SHP77 (cell line): ENCODE measurements at regions not wholly inside any gene's neighbourhood (a gene's known extent, or its start where the extent isn't known, plus 50 kb on each side); places are given as distances from the start of the nearest gene placed in this dataset.

Experiments used
- DNase-seq, 2 experiments: peaks; one replicate each; lab custom pipeline; 2025; lab: John Stamatoyannopoulos, UW

GRCh38 chr16:17858061-17858460 lies 387.3 kb upstream of the XYLT1 start:
- DNase-seq = no peak

DNA sequence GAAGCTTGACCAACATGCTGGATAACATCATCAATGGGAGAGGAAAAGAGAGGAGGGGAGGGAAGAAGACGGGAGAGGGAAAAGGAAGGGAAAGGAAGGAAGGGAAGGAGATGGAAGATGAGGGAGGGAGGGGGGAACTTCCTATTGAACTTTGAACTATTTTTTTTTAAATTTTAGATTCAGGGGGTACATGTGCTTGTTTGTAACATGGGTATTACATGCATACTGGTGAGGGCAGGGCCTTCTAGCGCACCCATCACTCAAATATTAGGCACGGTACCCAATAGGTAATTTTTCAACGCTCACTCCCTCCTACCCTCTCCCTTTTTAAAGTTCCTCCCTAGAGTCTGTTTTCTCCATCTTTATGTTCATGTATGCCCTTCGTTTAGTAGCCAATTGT lies 383.2 kb upstream of the XYLT1 start:
- DNase-seq = no peak

- no peak for DNase-seq
Observed at GRCh38 chr16:17852977-17853702, 382.4 kb upstream of the XYLT1 start.

- DNase-seq = no peak
Observed at GRCh38 chr16:17850581-17851250, 380.0 kb upstream of the XYLT1 start.

DNA sequence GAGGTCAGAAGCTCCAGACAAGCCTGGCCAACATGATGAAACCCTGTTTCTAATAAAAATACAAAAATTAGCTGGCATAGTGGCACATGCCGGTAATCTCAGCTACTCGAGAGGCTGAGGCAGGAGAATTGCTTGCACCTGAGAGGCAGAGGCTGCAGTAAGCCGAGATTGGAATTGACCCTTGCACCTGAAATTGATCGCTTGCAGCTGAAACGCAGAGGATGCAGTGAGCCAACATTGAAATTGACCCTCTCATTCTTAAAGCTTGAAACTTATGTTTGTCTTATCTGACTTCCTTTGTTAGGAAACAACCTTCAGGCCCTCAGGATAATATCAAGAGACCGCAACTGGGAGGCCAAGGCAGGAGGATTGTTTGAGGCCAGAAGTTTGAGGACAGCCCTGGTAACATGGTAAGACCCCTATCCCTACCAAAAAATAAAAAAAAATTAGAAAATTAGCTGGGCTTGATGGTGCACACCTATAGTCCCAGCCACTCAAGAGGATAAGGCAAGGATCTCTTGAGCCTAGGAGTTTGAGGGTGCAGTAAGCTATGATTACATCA lies 376.6 kb upstream of the XYLT1 start:
- DNase-seq = no peak

DNA sequence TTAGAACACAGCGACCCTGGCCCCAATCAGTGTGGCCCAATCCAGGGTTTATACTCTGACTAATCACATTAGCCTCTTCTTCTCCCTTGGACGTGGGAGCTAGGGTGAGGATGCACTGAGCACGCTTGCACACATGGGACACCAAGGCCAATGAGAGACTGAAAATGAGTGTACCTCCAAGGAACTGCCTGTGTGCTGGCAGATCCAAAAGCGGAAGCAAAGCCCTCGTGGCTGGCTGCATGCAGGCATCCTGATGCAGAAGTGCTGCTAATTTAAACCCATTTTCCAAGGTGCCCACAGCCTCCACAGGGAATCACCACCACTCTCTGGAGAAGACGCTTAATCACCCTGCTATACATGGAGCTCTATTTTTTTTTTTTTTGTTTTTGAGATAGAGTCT lies 375.3 kb upstream of the XYLT1 start:
- no peak for DNase-seq

- DNase-seq = no peak
Observed at GRCh38 chr16:17845031-17845430, 374.3 kb upstream of the XYLT1 start.

DNA sequence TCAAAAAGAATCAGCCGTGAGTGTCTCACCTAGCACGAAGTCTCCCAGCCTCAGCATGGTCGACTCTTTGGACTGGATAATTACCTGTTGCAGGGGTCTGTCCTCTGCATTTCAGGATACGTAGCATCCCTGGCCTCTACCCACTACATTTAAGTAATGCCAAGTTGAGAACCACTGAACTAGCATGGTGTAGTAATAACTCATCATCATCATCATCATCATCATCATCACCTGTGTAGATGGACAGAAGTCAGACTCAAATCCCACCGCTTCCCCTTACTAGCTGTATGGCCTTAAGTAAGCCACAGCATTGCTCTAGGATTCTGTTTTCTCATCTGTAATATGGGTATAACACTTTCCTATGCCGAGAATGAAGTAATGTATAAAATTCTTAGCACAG lies 373.1 kb upstream of the XYLT1 start:
- DNase-seq = no peak

DNA sequence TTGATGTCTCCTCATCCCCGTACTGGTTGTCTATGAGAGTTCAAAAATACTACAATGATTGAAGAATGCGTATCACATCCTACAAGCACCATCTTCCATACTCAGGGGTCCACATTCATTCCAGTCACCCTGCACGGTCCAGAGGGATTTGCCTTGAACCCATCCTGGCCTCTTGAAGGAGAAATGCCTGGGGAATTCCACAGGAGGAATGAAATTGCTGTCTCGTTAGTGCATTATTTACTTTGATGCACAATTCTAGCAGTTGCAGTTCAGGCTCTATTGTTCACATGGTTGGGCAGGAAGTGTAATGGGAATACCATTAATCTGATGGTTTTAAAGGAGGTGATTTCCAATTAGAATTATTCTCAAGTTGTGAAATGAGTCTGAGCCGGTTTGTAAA lies 369.1 kb upstream of the XYLT1 start:
- no peak for DNase-seq

DNA sequence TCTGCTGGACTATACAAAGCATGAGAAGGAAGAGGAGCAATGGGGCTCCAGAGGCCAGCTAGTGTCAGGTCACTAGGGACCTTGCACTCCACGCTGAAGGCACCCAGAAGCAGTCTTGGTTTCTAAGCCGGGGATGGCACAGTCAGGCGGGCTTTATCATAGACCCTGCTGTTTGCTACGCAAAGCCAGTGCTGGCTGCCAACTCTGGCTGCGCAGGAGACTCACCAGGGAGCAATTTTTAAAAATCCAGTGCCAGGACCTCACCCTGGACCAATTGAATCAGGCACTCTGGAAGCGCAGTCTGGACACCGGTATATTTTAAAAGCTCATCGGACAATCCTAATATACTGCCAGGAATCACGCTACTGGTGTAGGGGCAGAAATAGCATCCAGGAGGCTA lies 368.5 kb upstream of the XYLT1 start:
- DNase-seq = no peak

- DNase-seq = no peak
Observed at GRCh38 chr16:17836868-17837602, 366.3 kb upstream of the XYLT1 start.

GRCh38 chr16:17835118-17835876 lies 364.5 kb upstream of the XYLT1 start:
- no peak for DNase-seq

GRCh38 chr16:17832738-17833137 lies 362.0 kb upstream of the XYLT1 start:
- no peak for DNase-seq

- no peak for DNase-seq
Observed at GRCh38 chr16:17831330-17831729, 360.6 kb upstream of the XYLT1 start.

DNA sequence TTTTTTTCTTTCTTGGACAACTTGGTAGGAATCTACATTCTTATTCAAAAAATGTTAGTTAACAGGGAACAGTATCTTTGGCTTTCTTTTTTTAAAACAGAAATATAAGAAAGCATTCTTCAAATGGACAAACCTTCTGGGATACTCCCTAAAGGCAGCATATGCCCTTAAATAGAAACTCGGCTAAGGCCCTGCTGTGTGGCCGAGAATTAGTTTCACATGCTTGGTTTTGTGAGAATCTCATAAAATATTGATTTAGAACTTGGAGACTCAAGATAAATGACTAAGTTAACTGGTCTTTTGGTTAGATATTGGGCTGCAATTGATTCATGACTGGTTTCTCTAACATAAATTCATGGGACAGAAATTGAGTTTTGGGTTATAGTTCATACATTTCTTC lies 359.9 kb upstream of the XYLT1 start:
- no peak for DNase-seq

GRCh38 chr16:17829811-17830210 lies 359.1 kb upstream of the XYLT1 start:
- no peak for DNase-seq

GRCh38 chr16:17828012-17828411 lies 357.3 kb upstream of the XYLT1 start:
- DNase-seq = no peak

DNA sequence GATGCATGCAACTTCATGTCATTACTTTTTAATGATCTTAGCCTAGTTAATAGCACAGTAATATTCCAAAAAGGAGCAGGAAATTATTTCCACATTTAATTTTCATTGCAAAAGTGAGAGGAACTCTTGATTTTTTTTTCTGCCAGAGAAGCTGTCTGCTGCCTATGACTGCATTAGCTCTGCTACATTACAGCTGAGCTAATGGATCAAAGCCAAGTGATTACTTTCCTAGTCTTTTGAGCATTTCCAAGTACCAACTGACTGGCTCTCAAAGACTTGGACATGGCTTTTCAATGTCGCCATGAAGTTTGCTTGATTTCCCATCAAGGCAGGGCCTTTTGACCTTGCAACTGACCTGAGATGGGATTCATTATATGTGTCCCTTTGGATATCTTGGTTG lies 356.6 kb upstream of the XYLT1 start:
- DNase-seq = no peak

GRCh38 chr16:17817943-17818342 lies 347.2 kb upstream of the XYLT1 start:
- no peak for DNase-seq

DNA sequence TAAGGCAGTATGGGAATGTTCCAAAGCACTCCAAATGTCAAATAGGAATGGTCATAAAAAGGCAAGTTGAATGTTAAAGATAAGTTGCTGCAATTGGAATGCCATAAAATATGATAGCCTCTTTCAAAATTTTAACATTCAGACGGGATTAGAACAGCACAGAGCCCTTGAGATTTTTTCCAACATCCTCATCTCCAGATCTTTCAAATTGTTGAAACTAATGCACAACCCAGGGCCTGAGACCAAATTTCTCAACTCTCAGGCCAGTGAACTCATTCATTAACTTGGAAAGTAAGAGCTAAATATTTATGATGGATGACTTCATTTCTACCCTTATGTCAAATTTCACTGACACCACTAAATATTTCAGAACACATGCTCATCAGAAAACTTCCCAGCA lies 346.5 kb upstream of the XYLT1 start:
- no peak for DNase-seq

- no peak for DNase-seq
Observed at GRCh38 chr16:17812771-17813170, 342.0 kb upstream of the XYLT1 start.

DNA sequence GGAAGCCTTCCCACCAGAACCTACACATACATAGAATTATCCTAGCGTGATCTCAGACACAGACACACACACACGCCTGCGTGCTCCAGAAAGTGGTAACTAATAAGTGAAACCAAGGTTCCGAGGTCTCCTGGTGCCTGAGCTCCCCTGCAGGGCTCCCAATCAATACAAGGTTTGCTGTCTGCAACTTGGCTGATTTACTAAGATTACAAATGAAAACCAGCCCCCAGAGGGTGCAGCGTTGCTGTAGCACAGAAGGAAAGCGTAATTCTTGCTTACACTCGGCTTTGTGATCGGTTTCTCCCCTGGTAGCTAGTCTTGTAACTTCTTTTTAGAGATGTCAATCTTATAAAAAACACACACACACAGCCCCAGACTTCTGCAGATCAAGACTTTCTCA lies 334.1 kb upstream of the XYLT1 start:
- DNase-seq = no peak
